ENCODE measurements at regions not wholly inside any gene's neighbourhood (a gene's known extent, or its start where the extent isn't known, plus 50 kb on each side); places are given as distances from the start of the nearest gene placed in this dataset.
"Not testable (repeated sequence)": the region's sequence is repeated elsewhere in the genome, so short reads cannot be mapped to it uniquely, and the experiment has no call there.

DNA sequence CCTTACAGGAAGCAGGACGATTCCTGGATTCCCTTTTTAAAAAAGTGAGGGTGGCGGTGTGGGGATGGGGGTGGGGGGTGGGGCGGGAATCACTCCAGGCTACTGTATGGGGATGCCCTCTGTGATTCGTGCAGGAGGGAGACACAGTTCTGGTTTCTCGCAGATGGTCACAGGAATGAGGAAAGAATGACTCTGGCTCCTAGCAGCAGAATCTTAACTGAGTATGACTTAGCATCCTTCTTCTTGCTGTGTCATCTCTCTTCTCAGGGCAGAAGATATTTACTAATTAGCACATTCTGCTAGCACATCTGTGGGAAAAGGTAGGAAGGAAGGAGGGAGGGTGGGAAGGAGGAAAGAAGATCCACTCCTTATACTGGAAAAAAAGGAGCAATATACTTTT lies 78.8 kb upstream of the GPR39 start:
- WGBS, result 100% methylated on average over 1 of the region's 5 CpGs
- H3K9ac ChIP-seq (ENCODE audit: low read length); H2BK15ac ChIP-seq (ENCODE audit: low read depth, poor library complexity, severe bottlenecking); H4K8ac ChIP-seq (ENCODE audit: low read length); H3K14ac ChIP-seq (ENCODE audit: low read length in 2 of 2); DNase-seq; H2AFZ ChIP-seq (ENCODE audit: low read depth, low read length); H3K79me1 ChIP-seq (replicated peaks; ENCODE audit: low read length, poor library complexity, severe bottlenecking); H3K4me3 ChIP-seq (ENCODE audit: insufficient read depth in 1 of 2, low read depth in 1 of 2, low read length in 2 of 2); H3K27me3 ChIP-seq (ENCODE audit: control insufficient read depth in 1 of 2, insufficient read depth in 1 of 2, low read length in 2 of 2); H3K9me3 ChIP-seq (ENCODE audit: control insufficient read depth, low read length); H4K91ac ChIP-seq (ENCODE audit: low read length); H2BK12ac ChIP-seq (ENCODE audit: low read length in 2 of 2); H3K4me1 ChIP-seq (ENCODE audit: control insufficient read depth, insufficient read depth, low read depth, low read length); H3K36me3 ChIP-seq (ENCODE audit: control insufficient read depth in 1 of 2, insufficient read depth in 2 of 2, low read depth in 1 of 2, low read length in 2 of 2); H3K27ac ChIP-seq (ENCODE audit: low read length, poor library complexity, severe bottlenecking); H3K4me2 ChIP-seq (ENCODE audit: low read length, poor library complexity, severe bottlenecking); H3K23ac ChIP-seq (ENCODE audit: low read length in 2 of 2); H2BK120ac ChIP-seq (ENCODE audit: low read depth, low read length); H2BK5ac ChIP-seq (ENCODE audit: low read depth, low read length, poor library complexity, severe bottlenecking); H3K4ac ChIP-seq (ENCODE audit: low read depth in 1 of 2, low read length in 2 of 2); H2AK5ac ChIP-seq (ENCODE audit: low read length, severe bottlenecking); H3K18ac ChIP-seq (ENCODE audit: low read depth in 1 of 2, low read length in 2 of 2): not testable (repeated sequence)

GRCh38 chr2:132347041-132347780 lies 69.4 kb upstream of the GPR39 start:
- H2AK5ac ChIP-seq (ENCODE audit: low read length, severe bottlenecking); H2BK120ac ChIP-seq (ENCODE audit: low read depth, low read length); H2BK5ac ChIP-seq (ENCODE audit: low read depth, low read length, poor library complexity, severe bottlenecking); H2BK12ac ChIP-seq (ENCODE audit: low read length in 2 of 2); H3K36me3 ChIP-seq (ENCODE audit: control insufficient read depth in 1 of 2, insufficient read depth in 2 of 2, low read depth in 1 of 2, low read length in 2 of 2); H3K9me3 ChIP-seq (ENCODE audit: control insufficient read depth, low read length); H3K23ac ChIP-seq (ENCODE audit: low read length in 2 of 2); H3K4me1 ChIP-seq (ENCODE audit: control insufficient read depth, insufficient read depth, low read depth, low read length); H3K14ac ChIP-seq (ENCODE audit: low read length in 2 of 2); H3K27me3 ChIP-seq (ENCODE audit: control insufficient read depth in 1 of 2, insufficient read depth in 1 of 2, low read length in 2 of 2); H2BK15ac ChIP-seq (ENCODE audit: low read depth, poor library complexity, severe bottlenecking); H3K79me1 ChIP-seq (replicated peaks; ENCODE audit: low read length, poor library complexity, severe bottlenecking): not testable (repeated sequence)
- Histone ChIP-seq H2AFZ (ENCODE audit: low read depth, low read length) (peak overlapping the region; percentile 33), H3K9ac (ENCODE audit: low read length) (peak overlapping the region; percentile 89), H4K91ac (ENCODE audit: low read length) (peak overlapping the region; percentile 57), H3K4me2 (ENCODE audit: low read length, poor library complexity, severe bottlenecking) (peak overlapping the region; percentile 53), H3K27ac (ENCODE audit: low read length, poor library complexity, severe bottlenecking) (peak overlapping the region; percentile 61), H3K4ac (ENCODE audit: low read depth in 1 of 2, low read length in 2 of 2) (peak overlapping the region in 1 of 2 experiments; percentile 35), H3K4me3 (ENCODE audit: insufficient read depth in 1 of 2, low read depth in 1 of 2, low read length in 2 of 2) (peak overlapping the region; percentile 37 to 79), H4K8ac (ENCODE audit: low read length) (peak overlapping the region; percentile 92), H3K18ac (ENCODE audit: low read depth in 1 of 2, low read length in 2 of 2) (peak overlapping the region; percentile 28 to 58)
- WGBS, result 2% methylated on average over 15 of the region's 34 CpGs
- DNase-seq, result peak; percentile 77

DNA sequence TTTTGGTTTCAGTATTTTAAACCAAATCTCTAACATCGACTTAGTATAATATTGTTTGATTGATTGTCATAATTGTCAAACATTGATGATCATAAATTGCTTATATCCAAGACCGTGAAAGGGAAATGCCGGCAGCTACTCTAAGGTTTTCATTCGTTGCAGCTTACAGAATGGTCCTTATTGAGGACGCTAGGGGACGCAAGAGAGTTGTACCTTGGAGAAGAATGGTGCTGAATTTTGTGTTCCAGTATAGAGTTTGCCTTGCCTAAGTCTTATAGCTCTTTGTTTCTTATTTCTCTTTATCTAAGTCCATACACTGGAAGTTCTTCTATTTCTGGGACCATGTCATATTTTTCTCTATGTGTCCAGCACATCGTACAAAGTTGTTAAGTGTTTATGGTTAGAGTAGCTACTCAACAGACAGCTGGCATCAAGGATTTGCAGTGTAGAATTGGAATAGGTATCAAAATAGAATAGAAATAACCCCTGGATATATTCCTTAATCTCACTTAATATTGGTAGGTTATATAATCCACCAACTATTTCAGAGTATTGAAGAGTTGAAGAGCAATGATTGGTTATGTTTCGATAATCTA lies 67.4 kb upstream of the GPR39 start:
- WGBS, result 13% methylated on average over 5 of the region's 8 CpGs
- H3K27me3 ChIP-seq (ENCODE audit: control insufficient read depth in 1 of 2, insufficient read depth in 1 of 2, low read length in 2 of 2); H2BK5ac ChIP-seq (ENCODE audit: low read depth, low read length, poor library complexity, severe bottlenecking): not testable (repeated sequence)

GRCh38 chr2:132351668-132352067 lies 64.9 kb upstream of the GPR39 start:
- not testable (repeated sequence) for H4K91ac ChIP-seq (ENCODE audit: low read length); H3K9me3 ChIP-seq (ENCODE audit: control insufficient read depth, low read length); H2BK120ac ChIP-seq (ENCODE audit: low read depth, low read length); H2BK15ac ChIP-seq (ENCODE audit: low read depth, poor library complexity, severe bottlenecking); H2AK5ac ChIP-seq (ENCODE audit: low read length, severe bottlenecking); H2BK12ac ChIP-seq (ENCODE audit: low read length in 2 of 2); H3K4me2 ChIP-seq (ENCODE audit: low read length, poor library complexity, severe bottlenecking); H2AFZ ChIP-seq (ENCODE audit: low read depth, low read length); H3K9ac ChIP-seq (ENCODE audit: low read length); H3K23ac ChIP-seq (ENCODE audit: low read length in 2 of 2); H3K36me3 ChIP-seq (ENCODE audit: control insufficient read depth in 1 of 2, insufficient read depth in 2 of 2, low read depth in 1 of 2, low read length in 2 of 2); H3K79me1 ChIP-seq (replicated peaks; ENCODE audit: low read length, poor library complexity, severe bottlenecking); H3K4me3 ChIP-seq (ENCODE audit: insufficient read depth in 1 of 2, low read depth in 1 of 2, low read length in 2 of 2); DNase-seq; H3K27me3 ChIP-seq (ENCODE audit: control insufficient read depth in 1 of 2, insufficient read depth in 1 of 2, low read length in 2 of 2); H3K27ac ChIP-seq (ENCODE audit: low read length, poor library complexity, severe bottlenecking); H4K8ac ChIP-seq (ENCODE audit: low read length); H3K4ac ChIP-seq (ENCODE audit: low read depth in 1 of 2, low read length in 2 of 2); H3K4me1 ChIP-seq (ENCODE audit: control insufficient read depth, insufficient read depth, low read depth, low read length); H3K14ac ChIP-seq (ENCODE audit: low read length in 2 of 2); H2BK5ac ChIP-seq (ENCODE audit: low read depth, low read length, poor library complexity, severe bottlenecking); H3K18ac ChIP-seq (ENCODE audit: low read depth in 1 of 2, low read length in 2 of 2)
- WGBS, result 81% methylated on average over 2 of the region's 4 CpGs

More for the DNA sequence above, 67.4 kb upstream of the GPR39 start:
- H3K79me1 ChIP-seq (replicated peaks; ENCODE audit: low read length, poor library complexity, severe bottlenecking); H2AK5ac ChIP-seq (ENCODE audit: low read length, severe bottlenecking); H3K4me2 ChIP-seq (ENCODE audit: low read length, poor library complexity, severe bottlenecking); H4K8ac ChIP-seq (ENCODE audit: low read length); H3K4me3 ChIP-seq (ENCODE audit: insufficient read depth in 1 of 2, low read depth in 1 of 2, low read length in 2 of 2); H4K91ac ChIP-seq (ENCODE audit: low read length); H3K27ac ChIP-seq (ENCODE audit: low read length, poor library complexity, severe bottlenecking); H3K9me3 ChIP-seq (ENCODE audit: control insufficient read depth, low read length); H3K4me1 ChIP-seq (ENCODE audit: control insufficient read depth, insufficient read depth, low read depth, low read length); H2BK120ac ChIP-seq (ENCODE audit: low read depth, low read length); H3K23ac ChIP-seq (ENCODE audit: low read length in 2 of 2); H2BK15ac ChIP-seq (ENCODE audit: low read depth, poor library complexity, severe bottlenecking); H3K14ac ChIP-seq (ENCODE audit: low read length in 2 of 2); H3K18ac ChIP-seq (ENCODE audit: low read depth in 1 of 2, low read length in 2 of 2); H3K36me3 ChIP-seq (ENCODE audit: control insufficient read depth in 1 of 2, insufficient read depth in 2 of 2, low read depth in 1 of 2, low read length in 2 of 2); H2AFZ ChIP-seq (ENCODE audit: low read depth, low read length); H2BK12ac ChIP-seq (ENCODE audit: low read length in 2 of 2); H3K4ac ChIP-seq (ENCODE audit: low read depth in 1 of 2, low read length in 2 of 2): not testable (repeated sequence)
- DNase-seq, result peak; percentile 70
- peak overlapping the region; percentile 41 for H3K9ac ChIP-seq (ENCODE audit: low read length)
